IPS DF 4.7 (cell line): ENCODE measurements at regions not wholly inside any gene's neighbourhood (a gene's known extent, or its start where the extent isn't known, plus 50 kb on each side); places are given as distances from the start of the nearest gene placed in this dataset.
"Not testable (repeated sequence)": the region's sequence is repeated elsewhere in the genome, so short reads cannot be mapped to it uniquely, and the experiment has no call there.

ENCODE experiments used
- DNase-seq: peaks from one replicate; pipeline ENCODE4 v3.0.0-alpha.2; 2013; ENCODE audit warnings: low spot score; ENCODE audit errors: extremely low read depth

- no peak for DNase-seq
Measured at GRCh38 chr6:14550410-14550809, 432.8 kb downstream of the CD83 start.

- DNase-seq = no peak
Measured at GRCh38 chr6:14550822-14551221, 433.2 kb downstream of the CD83 start.

- DNase-seq = not testable (repeated sequence)
Measured at GRCh38 chr6:14551601-14552000, 434.0 kb downstream of the CD83 start.

- no peak for DNase-seq
Measured at GRCh38 chr6:14552891-14553290, 435.3 kb downstream of the CD83 start.

- no peak for DNase-seq
Measured at GRCh38 chr6:14553515-14553914, 435.9 kb downstream of the CD83 start.

- no peak for DNase-seq
Measured at GRCh38 chr6:14555804-14556203, 438.2 kb downstream of the CD83 start.

- DNase-seq = no peak
Measured at GRCh38 chr6:14559746-14560536, 442.4 kb downstream of the CD83 start.

GRCh38 chr6:14561563-14561962 is 444.0 kb downstream of the CD83 start:
- not testable (repeated sequence) for DNase-seq

- DNase-seq = no peak
Measured at GRCh38 chr6:14567842-14568241, 450.3 kb downstream of the CD83 start.

- no peak for DNase-seq
Measured at GRCh38 chr6:14569394-14569793, 451.8 kb downstream of the CD83 start.

- DNase-seq = not testable (repeated sequence)
Measured at GRCh38 chr6:14569874-14570273, 452.3 kb downstream of the CD83 start.

GRCh38 chr6:14571001-14571400 is 453.4 kb downstream of the CD83 start:
- DNase-seq = no peak

- DNase-seq = no peak
Measured at GRCh38 chr6:14571746-14572145, 454.2 kb downstream of the CD83 start.

- no peak for DNase-seq
Measured at GRCh38 chr6:14573267-14573666, 455.7 kb downstream of the CD83 start.

- DNase-seq = no peak
Measured at GRCh38 chr6:14573703-14574290, 456.2 kb downstream of the CD83 start.

GRCh38 chr6:14575961-14576360 is 458.4 kb downstream of the CD83 start:
- DNase-seq = no peak

- no peak for DNase-seq
Measured at GRCh38 chr6:14578994-14579393, 461.4 kb downstream of the CD83 start.

- DNase-seq = no peak
Measured at GRCh38 chr6:14582749-14583148, 465.2 kb downstream of the CD83 start.

GRCh38 chr6:14583826-14584225 is 466.3 kb downstream of the CD83 start:
- DNase-seq = no peak

GRCh38 chr6:14584450-14584849 is 466.9 kb downstream of the CD83 start:
- DNase-seq = no peak

- DNase-seq = no peak
Measured at GRCh38 chr6:14585689-14586088, 468.1 kb downstream of the CD83 start.

- DNase-seq = no peak
Measured at GRCh38 chr6:14589175-14589574, 471.6 kb downstream of the CD83 start.

- DNase-seq = no peak
Measured at GRCh38 chr6:14590586-14590985, 473.0 kb downstream of the CD83 start.
